HG02885 (cell line): ENCODE measurements at regions not wholly inside any gene's neighbourhood (a gene's known extent, or its start where the extent isn't known, plus 50 kb on each side); places are given as distances from the start of the nearest gene placed in this dataset.

Source experiments
- ATAC-seq: cut with Tn5 transposase; IDR thresholded peaks from one replicate; pipeline ENCODE4 v1.9.1; 2021; ENCODE audit warnings: mild to moderate bottlenecking; ENCODE audit not compliant: unreplicated experiment, poor library complexity

DNA sequence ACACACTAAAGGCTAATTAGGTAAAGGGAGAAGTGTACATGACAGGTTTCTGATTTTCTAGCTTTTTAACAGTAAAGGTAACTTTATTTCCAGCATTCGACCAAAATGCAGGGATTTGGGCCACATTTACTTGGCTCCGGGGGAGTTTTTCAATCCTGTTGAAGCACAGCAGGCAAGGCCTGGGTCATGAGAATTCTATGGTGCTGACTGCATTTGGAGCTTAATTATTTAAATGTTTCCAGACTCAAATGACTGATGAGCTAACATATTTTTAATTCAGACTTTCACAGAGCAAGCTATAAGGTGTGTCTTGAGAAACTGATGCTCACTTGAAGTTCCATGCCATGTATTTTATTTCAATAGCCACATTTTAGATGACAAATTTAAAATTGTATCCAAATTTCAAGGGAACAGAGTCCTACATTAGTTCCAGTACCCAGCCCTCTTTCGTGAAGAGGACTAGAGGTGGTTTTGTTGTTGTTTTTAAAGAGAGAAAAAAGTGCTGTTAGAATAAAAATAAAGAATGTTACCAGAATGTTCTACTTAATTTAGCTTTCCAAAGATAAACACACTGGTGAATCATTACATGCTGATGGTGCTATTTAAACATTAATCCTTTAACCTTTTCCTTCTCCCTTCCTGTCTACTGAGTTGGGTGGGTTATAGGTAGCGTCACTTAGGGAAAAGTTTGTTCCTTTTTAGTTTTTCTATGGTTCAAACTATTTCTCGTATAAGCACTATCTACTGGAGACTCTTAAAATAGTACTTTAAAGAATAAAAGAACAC, 82.3 kb upstream of the PHACTR2 start:
- no peak for ATAC-seq

DNA sequence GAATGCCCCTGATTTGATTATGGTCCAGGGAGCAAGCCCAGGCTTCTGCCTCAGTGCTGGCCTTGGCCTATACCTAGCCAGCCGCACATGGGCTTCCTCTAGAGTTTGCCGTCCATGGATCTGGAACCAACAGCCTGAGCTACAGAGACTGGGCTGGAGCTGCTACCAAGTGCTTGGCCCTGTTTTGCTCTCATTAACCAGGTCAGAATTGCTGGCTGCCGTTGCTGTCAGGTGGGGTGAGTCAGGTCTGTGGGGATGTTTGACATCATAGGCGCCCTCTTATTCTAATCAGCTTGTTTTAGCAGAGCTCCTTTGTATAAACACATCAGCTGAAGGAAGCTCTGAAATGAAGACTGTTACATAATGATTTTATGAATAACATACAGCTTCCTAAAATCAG, 83.1 kb upstream of the PHACTR2 start:
- ATAC-seq = no peak

DNA sequence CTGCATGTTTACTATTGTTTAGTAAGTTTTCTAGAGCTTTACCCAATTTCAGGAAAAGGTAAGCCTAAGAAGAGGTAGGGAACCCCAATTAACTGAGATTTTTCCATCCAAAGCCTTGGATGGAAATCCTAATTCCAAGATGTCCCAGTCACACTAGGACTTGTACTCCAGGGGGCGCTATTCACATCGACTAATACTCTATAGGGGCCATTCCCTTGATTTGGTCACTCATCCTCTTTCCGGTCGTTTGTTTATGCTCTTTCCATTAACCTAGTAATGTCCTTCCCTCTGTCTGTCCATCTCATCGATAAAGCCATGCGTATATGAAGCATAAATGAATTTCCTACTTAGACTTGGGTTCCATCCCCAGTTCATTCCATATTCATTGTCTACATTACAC, 80.8 kb upstream of the FUCA2 start:
- no peak for ATAC-seq

DNA sequence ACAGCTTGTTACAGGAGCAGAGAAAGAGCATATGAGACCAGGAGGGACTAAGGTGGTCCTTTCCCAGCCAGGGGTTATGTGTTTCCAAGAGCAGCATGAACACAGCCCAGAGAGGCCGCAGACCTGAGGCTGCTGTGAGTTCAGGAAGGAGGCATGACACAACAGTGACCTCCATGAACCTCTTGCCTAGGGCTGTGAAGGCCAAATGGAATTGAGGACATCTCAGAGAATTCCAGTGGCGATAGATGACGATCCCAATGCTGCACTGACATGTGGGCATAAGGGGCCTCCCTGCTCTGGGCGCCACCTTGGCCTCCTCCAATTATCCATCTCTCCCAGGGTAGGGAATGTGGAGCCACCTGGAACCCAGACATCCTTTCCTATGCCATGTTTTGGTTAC, 79.9 kb upstream of the FUCA2 start:
- ATAC-seq = no peak

DNA sequence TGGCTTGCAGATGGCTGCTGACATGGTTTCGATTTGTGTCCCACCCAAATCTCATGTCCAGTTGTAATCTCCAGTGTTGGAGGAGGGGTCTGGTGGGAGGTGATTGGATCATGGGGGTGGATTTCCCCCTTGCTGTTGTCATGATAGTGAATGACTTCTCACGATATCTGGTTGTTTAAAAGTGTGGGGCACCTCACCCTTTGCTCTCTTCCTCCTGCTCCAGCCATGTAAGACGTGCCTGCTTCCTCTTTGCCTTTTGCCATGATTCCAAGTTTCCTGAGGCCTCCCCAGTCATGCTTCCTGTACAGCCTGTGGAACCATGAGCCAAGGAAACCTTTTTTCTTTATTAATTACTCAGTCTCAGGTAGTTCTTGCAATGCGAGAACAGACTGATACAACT, 77.6 kb upstream of the FUCA2 start:
- no peak for ATAC-seq

DNA sequence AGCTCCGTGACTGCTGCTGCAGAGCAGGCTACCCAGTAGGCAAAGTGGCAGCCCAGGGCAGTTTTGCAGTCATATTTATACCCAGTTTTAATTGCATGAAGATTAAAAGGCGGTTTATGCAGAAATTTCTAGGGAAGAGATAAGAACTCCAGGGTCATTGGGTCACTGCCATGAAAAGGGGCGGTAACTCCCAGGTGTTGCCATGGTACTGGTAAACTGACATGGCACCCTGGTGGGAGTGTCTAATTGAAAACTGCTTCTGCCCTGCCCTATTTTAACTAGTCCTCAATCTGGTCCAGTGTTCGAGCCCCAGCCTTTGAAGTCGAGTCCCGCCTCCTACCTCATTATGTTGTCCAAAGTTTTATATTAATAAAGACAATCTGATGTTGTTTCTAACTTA, 75.0 kb upstream of the FUCA2 start:
- ATAC-seq = no peak

DNA sequence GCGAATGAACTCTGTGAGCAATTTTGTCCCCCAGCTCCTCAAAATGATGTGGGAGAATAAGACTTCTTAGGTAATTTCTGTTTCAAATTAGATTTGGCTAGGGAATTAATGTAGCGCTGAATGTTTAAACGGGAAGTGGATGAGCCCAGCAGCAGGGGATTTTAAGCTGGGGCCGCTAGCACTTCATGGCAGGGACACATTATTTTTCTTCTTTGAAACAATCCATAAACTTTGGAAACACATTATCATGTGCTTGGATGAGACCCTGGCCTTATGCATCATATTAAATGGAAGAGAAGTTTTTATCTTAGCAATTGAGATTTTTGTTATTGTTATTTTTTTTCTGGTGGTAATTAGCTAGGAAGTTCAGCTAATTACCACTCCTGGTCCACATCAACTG, 74.2 kb upstream of the FUCA2 start:
- no peak for ATAC-seq

DNA sequence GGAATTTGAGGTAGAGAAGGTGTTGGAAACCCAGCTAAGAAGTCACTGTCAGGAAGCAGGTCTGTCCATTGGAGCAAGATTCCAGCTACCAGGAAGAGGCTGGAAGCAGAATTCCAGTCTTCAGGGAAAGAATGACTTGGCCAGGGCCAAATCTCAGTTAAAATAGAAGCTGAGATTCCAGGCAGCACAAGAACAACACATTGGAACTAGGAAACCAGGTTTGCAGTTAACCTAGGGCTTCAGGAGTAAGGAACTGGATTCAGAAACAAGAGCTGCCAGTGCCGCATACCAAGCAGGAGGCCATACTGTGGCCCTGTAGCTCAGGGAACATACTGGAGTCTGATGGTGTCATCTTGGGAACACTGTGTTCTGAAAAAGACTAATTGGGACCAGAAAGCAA, 73.7 kb upstream of the FUCA2 start:
- no peak for ATAC-seq

DNA sequence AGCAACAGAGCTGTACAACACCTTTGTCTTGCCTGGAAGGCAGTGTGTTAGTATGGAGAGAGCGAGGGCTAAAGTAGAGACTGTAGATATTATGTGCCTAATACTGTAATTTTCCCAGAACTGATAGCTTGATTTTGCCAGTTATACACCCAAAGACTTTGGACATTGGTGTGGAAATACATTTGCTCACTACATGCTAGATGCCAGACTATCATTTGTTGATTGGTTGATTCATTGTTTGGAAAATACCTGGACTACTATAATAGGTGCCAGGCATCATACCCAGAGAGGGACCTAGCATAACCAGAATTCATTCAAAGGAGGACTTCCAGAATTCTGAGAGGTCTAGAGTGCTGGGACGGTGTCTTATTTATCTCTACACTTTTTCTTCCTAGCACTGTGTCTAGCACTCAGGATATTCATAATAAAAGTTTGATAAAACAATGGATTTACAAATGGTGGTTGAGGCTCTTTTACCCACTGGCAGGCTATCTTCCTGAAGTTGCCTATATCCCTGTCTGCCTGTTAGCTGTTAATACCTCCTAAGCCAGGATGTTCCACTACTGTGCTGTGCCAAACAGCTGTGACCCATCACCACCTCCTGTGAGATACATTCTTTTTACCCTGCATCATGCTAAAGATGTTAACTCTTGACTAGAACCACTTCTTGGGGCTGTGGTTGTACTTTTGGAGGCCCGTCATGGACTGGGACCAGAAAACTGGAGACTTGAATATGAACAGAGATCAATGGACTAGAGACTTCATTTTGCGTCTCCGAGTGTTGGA, 72.2 kb upstream of the FUCA2 start:
- no peak for ATAC-seq

DNA sequence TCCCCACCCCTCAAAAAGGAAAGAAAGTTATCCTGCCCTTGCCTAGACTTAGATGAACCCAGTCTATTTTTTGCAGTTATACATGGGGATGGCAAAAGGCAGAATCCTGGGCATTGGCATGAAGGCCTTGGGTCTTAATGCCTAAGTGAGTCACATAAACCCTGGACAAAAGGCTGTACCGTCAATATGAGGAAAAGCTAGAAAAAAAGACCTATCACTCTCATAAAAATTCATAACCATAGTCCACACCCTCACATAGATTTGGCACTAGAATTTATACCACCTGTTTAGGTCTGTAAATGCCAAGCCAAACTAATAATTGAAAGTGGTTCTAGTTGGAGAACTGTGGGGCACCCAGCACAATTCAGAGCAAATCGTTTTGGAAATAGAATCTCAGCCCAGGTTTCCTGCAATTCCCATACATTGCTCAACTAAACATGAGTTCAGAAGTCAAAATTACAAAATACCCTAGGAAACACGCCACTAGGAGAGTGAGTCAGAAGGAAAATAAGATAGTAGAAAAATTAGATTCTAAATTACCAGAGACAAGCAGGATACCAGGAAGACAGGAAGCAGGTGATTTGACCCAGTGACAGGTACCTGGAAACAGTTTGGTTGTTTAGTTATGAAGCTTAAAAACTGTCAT, 70.4 kb upstream of the FUCA2 start:
- ATAC-seq = no peak

DNA sequence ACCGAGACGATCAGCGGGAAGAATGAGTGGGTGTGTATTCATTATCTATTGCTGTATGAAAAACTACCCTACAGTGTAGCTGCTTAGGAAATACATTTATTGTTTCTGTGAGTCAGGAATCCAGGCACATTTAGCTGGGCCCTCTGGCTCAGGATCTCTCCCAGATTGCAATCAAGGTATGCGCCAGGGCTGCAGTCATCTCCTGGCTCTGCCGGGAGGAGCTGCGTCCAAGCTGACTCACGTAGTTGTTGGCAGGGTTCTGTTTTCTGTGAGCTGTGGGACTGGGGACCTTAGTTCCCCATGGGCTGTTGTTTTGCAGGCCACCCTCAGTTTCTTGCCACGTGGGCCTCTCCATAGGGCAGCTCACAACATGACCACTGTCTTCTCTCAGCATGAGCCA, 68.2 kb upstream of the FUCA2 start:
- no peak for ATAC-seq

DNA sequence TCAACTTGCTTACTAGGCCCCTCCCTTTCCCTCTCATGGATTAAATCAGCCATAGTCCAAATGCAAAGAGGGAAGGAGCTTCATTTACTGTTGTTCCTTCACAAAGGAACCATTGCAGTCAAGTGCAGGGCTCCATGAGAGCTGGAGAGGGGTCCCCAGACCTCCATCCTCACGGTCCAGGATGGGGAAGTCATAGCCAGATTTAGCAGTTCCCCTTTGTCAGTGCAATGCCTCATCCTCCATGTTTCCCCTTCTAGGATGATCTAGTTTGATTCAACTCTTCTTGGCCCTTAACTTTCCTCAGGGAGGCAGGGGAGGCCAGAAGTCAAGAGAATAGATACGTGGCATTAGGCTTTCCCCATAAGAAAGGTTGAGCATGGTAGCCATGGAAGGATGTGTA, 66.5 kb upstream of the FUCA2 start:
- ATAC-seq = no peak

DNA sequence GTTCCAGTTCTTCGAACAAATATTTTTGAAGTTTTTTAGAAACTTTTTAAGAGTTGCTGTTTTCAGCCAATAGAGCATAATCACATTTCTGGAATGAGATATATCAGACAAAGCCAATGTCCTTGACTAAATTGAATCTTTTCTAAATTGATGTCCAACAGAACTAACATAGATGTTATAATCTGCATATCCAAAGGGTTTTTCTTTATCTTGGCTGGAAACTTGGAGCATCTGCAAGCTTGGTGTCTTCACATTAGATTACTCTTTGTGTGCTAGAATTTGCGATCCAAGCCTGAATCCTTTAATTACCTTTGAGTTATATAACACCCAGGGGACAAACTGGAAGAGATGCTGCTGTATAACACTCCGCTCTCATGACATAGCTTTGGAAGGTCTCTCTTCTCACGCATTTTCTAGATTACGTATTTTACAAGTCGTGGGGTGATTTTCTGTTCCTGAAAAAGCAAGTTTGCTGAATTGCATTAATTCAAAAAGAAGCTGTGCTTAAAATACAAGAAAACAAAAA, 64.4 kb upstream of the FUCA2 start:
- ATAC-seq = no peak

DNA sequence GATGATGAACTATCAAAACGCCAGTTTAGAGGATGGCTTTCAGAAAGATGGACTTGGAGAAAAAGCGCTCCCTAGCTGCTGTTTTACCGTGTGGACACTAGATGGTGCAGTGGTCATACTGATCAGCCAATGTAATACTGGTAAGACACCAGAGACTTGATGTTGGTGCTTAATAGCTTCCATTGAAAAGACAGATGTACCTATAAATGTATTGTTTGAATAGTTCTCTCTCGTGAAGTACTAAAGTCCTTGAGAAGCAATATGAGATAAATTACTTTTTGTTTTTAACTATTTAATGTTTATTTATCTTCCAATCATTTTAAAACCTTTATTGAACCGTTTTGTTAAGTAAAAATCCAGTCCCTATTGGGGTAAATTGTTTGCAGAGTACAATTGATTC, 63.9 kb upstream of the FUCA2 start:
- ATAC-seq = peak; percentile 95

DNA sequence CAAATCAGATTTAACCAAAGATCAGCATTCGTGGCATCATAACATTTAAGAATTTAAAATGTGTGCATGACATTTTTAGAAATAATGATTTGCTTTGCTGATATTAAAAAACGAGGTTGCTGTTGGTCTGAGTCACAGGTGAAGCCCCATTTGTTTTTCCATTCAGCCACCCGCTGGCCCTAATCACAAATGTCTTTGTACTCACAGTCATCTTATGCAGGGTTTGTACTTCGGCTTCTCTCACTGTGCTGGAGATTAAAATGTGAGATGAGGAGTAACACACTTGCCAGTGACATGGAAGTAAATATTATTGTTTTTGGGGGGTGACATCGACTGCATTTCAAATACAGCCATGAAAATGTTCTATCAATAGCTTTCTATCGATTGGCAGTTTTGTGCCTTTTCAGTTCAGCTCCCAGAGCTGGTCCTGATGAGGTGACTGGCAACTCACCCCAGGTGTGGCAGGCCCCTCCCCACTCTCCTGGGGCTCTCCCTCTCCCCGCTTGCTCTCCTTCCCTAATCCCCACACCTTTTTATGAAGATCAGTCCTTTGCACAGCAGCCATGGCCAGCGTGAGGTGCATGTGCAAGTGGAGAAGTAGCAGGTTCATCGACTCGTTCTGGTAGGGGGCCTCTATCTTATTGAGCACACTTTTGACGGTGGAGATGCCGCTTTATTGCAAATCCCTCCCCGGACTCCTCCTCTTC, 58.8 kb upstream of the FUCA2 start:
- ATAC-seq = no peak

DNA sequence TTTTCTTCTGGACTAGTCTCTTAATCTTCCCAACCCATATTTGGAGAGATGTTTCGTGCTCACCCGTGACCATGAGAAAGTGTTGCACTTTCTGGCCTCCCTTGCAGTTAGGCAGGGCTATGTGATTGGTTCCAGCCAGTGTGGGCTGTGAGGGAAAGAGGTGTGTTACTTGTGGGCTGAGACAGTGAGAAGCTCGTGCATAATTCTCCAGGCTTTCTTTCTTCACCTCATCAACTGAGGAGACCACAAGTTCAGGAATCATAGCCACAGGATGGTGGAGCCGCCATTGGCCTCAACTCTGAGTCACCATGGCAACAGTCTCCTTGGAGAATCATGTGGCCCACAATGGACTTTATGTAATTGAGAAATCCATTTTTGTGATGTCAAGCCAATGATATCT, 57.5 kb upstream of the FUCA2 start:
- ATAC-seq = no peak

DNA sequence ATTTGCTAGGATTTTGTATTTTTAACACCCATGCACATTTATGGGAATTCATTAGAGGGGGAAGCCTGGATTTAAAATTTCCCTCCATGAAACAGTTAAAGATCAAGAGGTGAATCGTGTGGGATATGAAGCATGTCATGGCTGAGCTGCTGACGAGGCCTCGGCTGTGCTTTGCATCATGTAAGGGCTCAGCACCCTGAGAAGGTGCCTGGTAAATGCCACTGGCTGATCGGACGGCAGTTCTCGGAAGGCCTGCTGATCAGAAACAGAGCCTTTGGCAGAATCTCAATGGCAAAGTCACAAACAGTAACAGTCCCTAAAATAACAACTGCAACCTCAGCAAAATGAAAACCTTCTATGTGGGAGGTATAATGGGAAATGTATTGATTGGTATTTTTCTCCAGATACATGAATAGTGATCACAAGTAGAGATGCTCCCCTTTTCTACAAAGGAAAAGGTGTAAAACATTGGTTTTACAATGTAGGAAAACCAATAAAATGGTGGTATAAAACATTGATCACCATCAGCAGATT, 53.0 kb upstream of the FUCA2 start:
- ATAC-seq = no peak

DNA sequence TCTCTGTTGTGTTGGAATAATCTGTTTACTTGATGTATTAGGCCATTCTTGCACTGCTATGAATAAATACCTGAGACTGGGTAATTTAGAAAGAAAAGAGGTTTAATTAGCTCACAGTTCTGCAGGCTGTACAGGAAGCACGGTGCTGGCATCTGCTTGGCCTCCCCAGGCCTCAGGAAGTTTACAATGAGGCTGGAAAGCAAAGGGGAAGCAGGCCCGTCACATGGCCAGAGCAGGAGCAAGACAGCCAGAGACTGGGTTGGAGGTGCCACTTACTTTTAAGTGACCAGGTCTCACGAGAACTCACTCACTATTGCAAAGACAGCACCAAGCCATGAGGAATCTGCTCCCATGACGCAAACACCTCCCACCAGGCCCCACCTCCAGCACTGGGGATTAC, 50.6 kb upstream of the FUCA2 start:
- no peak for ATAC-seq
